Trophoblast cell (in vitro differentiated cells and primary cell): ENCODE measurements at regions not wholly inside any gene's neighbourhood (a gene's known extent, or its start where the extent isn't known, plus 50 kb on each side); places are given as distances from the start of the nearest gene placed in this dataset.

Source experiments
- DNase-seq, 2 donors: peaks; one replicate each; pipeline ENCODE4 v3.0.0-alpha.2; 2016
- H2AFZ ChIP-seq: 2 replicates; pipeline ENCODE4 v1.6.1; 2013; ENCODE audit warnings: low read length, moderate library complexity, mild to moderate bottlenecking; ENCODE audit not compliant: insufficient read depth, poor library complexity
- H2AK5ac ChIP-seq: 2 replicates; pipeline ENCODE4 v1.6.1; 2013; ENCODE audit warnings: mild to moderate bottlenecking, low read length
- H2BK120ac ChIP-seq: 2 replicates; pipeline ENCODE4 v1.6.1; 2013; ENCODE audit warnings: low read length, mild to moderate bottlenecking, moderate library complexity; ENCODE audit not compliant: insufficient read depth, poor library complexity
- H2BK12ac ChIP-seq: 2 replicates; pipeline ENCODE4 v1.6.1; 2013; ENCODE audit warnings: mild to moderate bottlenecking, low read length, moderate library complexity
- H2BK5ac ChIP-seq: 2 replicates; pipeline ENCODE4 v1.6.1; 2013; ENCODE audit warnings: low read length, low read depth, moderate library complexity, mild to moderate bottlenecking; ENCODE audit not compliant: poor library complexity
- H3K14ac ChIP-seq: 2 replicates; pipeline ENCODE4 v1.6.1; 2013; ENCODE audit warnings: mild to moderate bottlenecking, low read length
- H3K18ac ChIP-seq: 2 replicates; pipeline ENCODE4 v1.6.1; 2013; ENCODE audit warnings: mild to moderate bottlenecking, low read length
- H3K23ac ChIP-seq: 2 replicates; pipeline ENCODE4 v1.6.1; 2013; ENCODE audit warnings: low read length
- H3K27ac ChIP-seq: 2 replicates; pipeline ENCODE4 v1.5.1; 2013; ENCODE audit warnings: low read depth, mild to moderate bottlenecking, inconsistent platforms, low read length, moderate library complexity
- H3K27me3 ChIP-seq: 2 replicates; pipeline ENCODE4 v1.6.1; 2013; ENCODE audit warnings: inconsistent platforms, mild to moderate bottlenecking, low read length, moderate library complexity; ENCODE audit not compliant: insufficient read depth
- H3K36me3 ChIP-seq, 2 experiments: 1 replicate in 1 of 2; 2 replicates in 1 of 2; pipeline ENCODE4 v1.6.1; 2013; ENCODE audit warnings: low read length in 2 of 2, mild to moderate bottlenecking in 2 of 2, moderate library complexity in 1 of 2; ENCODE audit not compliant: insufficient read depth in 2 of 2, control insufficient read depth in 1 of 2
- H3K4ac ChIP-seq: 2 replicates; pipeline ENCODE4 v1.6.1; 2013; ENCODE audit warnings: low read depth, mild to moderate bottlenecking, low read length, moderate library complexity
- H3K4me1 ChIP-seq, 2 experiments: 1 replicate in 1 of 2; 2 replicates in 1 of 2; pipeline ENCODE4 v1.6.1; 2013; ENCODE audit warnings: low read length in 2 of 2, mild to moderate bottlenecking in 2 of 2, moderate library complexity in 1 of 2; ENCODE audit not compliant: insufficient read depth in 2 of 2, control insufficient read depth in 1 of 2
- H3K4me2 ChIP-seq: 2 replicates; pipeline ENCODE4 v1.6.1; 2013; ENCODE audit warnings: inconsistent platforms, mild to moderate bottlenecking, low read length, moderate library complexity
- H3K4me3 ChIP-seq: 2 replicates; pipeline ENCODE4 v1.5.1; 2013; ENCODE audit warnings: mild to moderate bottlenecking, low read depth, low read length, inconsistent platforms
- H3K79me1 ChIP-seq: one replicate; pipeline ENCODE4 v1.6.1; 2013; ENCODE audit warnings: low read length
- H3K79me2 ChIP-seq: 2 replicates; pipeline ENCODE4 v1.6.1; 2013; ENCODE audit warnings: low read length, mild to moderate bottlenecking; ENCODE audit not compliant: control insufficient read depth, insufficient read depth, poor library complexity
- H3K9ac ChIP-seq: 2 replicates; pipeline ENCODE4 v1.6.1; 2013; ENCODE audit warnings: mild to moderate bottlenecking, low read length
- H3K9me3 ChIP-seq: 2 replicates; pipeline ENCODE4 v1.6.1; 2013; ENCODE audit warnings: low read depth, mild to moderate bottlenecking, control low read depth, inconsistent platforms, low read length; ENCODE audit not compliant: insufficient read depth
- H4K12ac ChIP-seq: 2 replicates; pipeline ENCODE4 v1.6.1; 2013; ENCODE audit warnings: low read depth, mild to moderate bottlenecking, low read length, moderate library complexity
- H4K8ac ChIP-seq: 2 replicates; pipeline ENCODE4 v1.6.1; 2013; ENCODE audit warnings: low read depth, mild to moderate bottlenecking, low read length, moderate library complexity
- H4K91ac ChIP-seq: one replicate; pipeline ENCODE4 v1.6.1; 2013; ENCODE audit warnings: low read depth, mild to moderate bottlenecking, low read length, moderate library complexity
- WGBS: extraction: QIAGEN DNeasy Blood & Tissue Kit; methylation state at CpG from one replicate; pipeline ENCODE4 v1.1.7; 2013; ENCODE audit warnings: missing lambda C conversion rate; ENCODE audit not compliant: insufficient read length, insufficient coverage; ENCODE audit errors: extremely low coverage; 5-methylcytosine and 5-hydroxymethylcytosine counted together

DNA sequence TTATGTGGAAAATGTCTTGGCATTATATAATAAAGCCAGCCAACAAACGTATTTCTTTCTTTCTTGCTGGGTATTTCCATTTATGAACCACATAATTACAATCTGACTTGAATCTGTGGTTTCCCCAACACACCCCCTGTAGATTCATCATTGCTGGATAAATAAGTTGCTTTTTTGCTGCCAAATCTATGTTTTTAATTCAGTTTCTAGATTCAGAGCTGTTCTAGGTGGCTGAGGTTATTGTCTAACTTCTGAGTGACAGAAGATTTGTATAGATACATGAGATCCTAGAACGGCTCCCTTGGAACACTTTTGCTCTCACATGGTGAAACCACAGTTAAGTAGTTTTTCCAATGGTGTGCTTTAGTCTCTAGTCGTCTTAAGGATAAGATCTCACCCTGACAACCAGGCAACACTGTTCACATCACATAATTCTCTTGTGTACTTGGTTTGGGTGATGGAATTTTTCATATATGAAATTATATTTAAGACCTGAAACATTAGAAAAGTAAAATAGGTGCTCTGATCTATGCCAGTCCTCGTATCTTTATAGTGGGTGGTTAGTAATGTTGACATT, 239.1 kb downstream of the KLF12 start:
- Histone ChIP-seq H3K4me1 (peaks cover 0 to 3% of the 10 kb centered on the region in 2 experiments), H4K12ac (no peak overlapping the region), H3K23ac (no peak overlapping the region), H3K9ac (no peak overlapping the region), H3K4me3 (no peak overlapping the region), H3K79me2 (no peaks in the 10 kb centered on the region), H3K27ac (no peak overlapping the region), H2BK120ac (no peak overlapping the region), H3K27me3 (no peaks in the 10 kb centered on the region), H2BK12ac (no peak overlapping the region), H2AK5ac (no peak overlapping the region), H2BK5ac (no peak overlapping the region), H3K9me3 (no peaks in the 10 kb centered on the region), H3K14ac (no peak overlapping the region), H2AFZ (no peak overlapping the region), H3K36me3 (no peaks in the 10 kb centered on the region), H3K4me2 (no peak overlapping the region), H4K91ac (no peak overlapping the region), H3K18ac (no peak overlapping the region), H4K8ac (no peak overlapping the region), H3K79me1 (no peaks in the 10 kb centered on the region), H3K4ac (no peak overlapping the region)
- DNase-seq, result no peak
- WGBS, result no CpG with 5 or more reads among the region's 4 CpGs

DNA sequence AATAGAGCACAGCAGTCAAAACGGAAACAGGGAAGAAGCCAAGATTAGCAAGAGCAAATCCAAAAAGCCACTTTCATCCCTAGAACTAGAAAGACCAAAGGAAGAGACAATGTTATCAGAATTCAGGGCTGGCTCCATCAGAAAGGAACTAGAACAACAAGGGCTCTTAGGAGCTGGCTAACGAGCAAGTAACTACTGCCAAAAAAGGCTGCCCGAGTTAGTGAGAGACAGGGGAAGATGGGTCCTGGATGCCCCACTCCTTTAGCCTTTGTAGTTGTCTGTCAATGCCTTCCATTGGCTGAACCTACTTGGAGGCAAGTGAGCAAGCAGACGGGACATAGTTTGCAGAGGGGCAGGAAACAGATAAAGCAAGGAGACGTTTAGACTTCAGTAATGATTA, 240.4 kb downstream of the KLF12 start:
- H4K91ac ChIP-seq, result no peak overlapping the region
- H3K9me3 ChIP-seq, result no peaks in the 10 kb centered on the region
- H2BK5ac ChIP-seq, result no peak overlapping the region
- H3K27ac ChIP-seq, result no peak overlapping the region
- no peak overlapping the region for H3K23ac ChIP-seq
- no peak overlapping the region for H3K9ac ChIP-seq
- H3K14ac ChIP-seq, result no peak overlapping the region
- no peak overlapping the region for H3K4ac ChIP-seq
- H3K18ac ChIP-seq, result no peak overlapping the region
- no peaks in the 10 kb centered on the region for H3K27me3 ChIP-seq
- H4K8ac ChIP-seq, result no peak overlapping the region
- no peak overlapping the region for H3K4me3 ChIP-seq
- no CpG with 5 or more reads among the region's 5 CpGs for WGBS
- H2AFZ ChIP-seq, result no peak overlapping the region
- peaks cover 0 to 2% of the 10 kb centered on the region in 2 experiments for H3K4me1 ChIP-seq
- H3K79me2 ChIP-seq, result no peaks in the 10 kb centered on the region
- no peak overlapping the region for H3K4me2 ChIP-seq
- H2AK5ac ChIP-seq, result no peak overlapping the region
- H4K12ac ChIP-seq, result no peak overlapping the region
- DNase-seq, result no peak
- H3K36me3 ChIP-seq, result no peaks in the 10 kb centered on the region
- no peak overlapping the region for H2BK12ac ChIP-seq
- H3K79me1 ChIP-seq, result no peaks in the 10 kb centered on the region
- no peak overlapping the region for H2BK120ac ChIP-seq

DNA sequence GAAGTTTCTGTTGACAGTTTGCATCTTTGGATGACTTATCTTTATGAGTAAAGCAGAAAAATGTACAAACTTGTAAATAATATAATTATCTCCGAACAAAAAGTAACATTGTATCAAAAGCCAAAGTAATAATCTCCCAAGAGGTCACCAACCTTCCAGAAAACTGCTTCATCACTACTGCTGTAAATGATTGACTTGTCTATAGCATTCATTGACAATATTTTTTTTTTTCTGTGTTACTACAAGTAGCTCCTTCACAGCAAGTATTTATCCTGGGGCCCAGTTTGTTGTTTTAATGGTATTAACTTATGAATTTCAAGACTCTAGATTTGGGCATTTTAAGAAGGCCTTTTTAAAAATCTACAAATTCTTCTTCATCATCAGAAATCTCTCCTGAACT, 242.4 kb downstream of the KLF12 start:
- H3K4ac ChIP-seq, result no peak overlapping the region
- no peaks in the 10 kb centered on the region for H3K79me1 ChIP-seq
- H3K9me3 ChIP-seq, result no peaks in the 10 kb centered on the region
- no peak overlapping the region for H3K14ac ChIP-seq
- no peak overlapping the region for H4K8ac ChIP-seq
- no peak overlapping the region for H2AK5ac ChIP-seq
- no peak overlapping the region for H3K4me3 ChIP-seq
- H2BK120ac ChIP-seq, result no peak overlapping the region
- no peaks in the 10 kb centered on the region for H3K27me3 ChIP-seq
- no peak overlapping the region for H3K18ac ChIP-seq
- no peak overlapping the region for H3K9ac ChIP-seq
- H3K4me2 ChIP-seq, result no peak overlapping the region
- H2BK5ac ChIP-seq, result no peak overlapping the region
- no peak overlapping the region for H2BK12ac ChIP-seq
- no peak for DNase-seq
- no peak overlapping the region for H3K23ac ChIP-seq
- no CpG with 5 or more reads among the region's 1 CpG for WGBS
- H2AFZ ChIP-seq, result no peak overlapping the region
- H3K79me2 ChIP-seq, result no peaks in the 10 kb centered on the region
- H4K12ac ChIP-seq, result no peak overlapping the region
- H3K27ac ChIP-seq, result no peak overlapping the region
- no peaks in the 10 kb centered on the region for H3K4me1 ChIP-seq
- H3K36me3 ChIP-seq, result no peaks in the 10 kb centered on the region
- no peak overlapping the region for H4K91ac ChIP-seq

DNA sequence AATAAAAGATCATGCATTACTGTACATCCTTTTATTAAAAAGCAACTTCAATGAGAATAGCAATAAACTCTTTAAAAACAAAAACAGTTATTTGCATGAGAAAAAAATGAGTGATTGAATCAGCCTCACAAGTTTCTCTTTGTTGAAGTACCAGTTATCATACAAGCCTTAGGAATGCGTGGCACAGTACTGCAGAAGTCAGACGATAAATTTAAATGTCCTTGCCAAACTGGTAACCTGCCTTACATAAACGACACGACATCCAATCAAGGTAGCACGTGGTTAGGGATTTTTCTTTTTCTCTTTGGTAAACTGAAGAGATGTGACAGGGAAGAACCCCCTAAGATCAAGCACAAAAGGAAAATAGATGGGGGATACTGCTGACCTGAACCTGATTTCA, 251.0 kb downstream of the KLF12 start:
- Histone ChIP-seq H3K36me3 (no peaks in the 10 kb centered on the region), H4K91ac (no peak overlapping the region), H2BK12ac (no peak overlapping the region), H4K8ac (no peak overlapping the region), H3K9ac (no peak overlapping the region), H4K12ac (no peak overlapping the region), H2BK5ac (no peak overlapping the region), H3K27ac (no peak overlapping the region), H3K4me1 (peaks cover 0 to 2% of the 10 kb centered on the region in 2 experiments), H2AK5ac (no peak overlapping the region), H3K9me3 (no peaks in the 10 kb centered on the region), H3K79me2 (no peaks in the 10 kb centered on the region), H3K4me2 (no peak overlapping the region), H3K18ac (no peak overlapping the region), H2AFZ (no peak overlapping the region), H3K4ac (no peak overlapping the region), H3K79me1 (no peaks in the 10 kb centered on the region), H3K4me3 (no peak overlapping the region), H3K23ac (no peak overlapping the region), H3K14ac (no peak overlapping the region), H3K27me3 (no peaks in the 10 kb centered on the region), H2BK120ac (no peak overlapping the region)
- no CpG with 5 or more reads among the region's 5 CpGs for WGBS
- DNase-seq, result no peak
